ENCODE measurements at regions not wholly inside any gene's neighbourhood (a gene's known extent, or its start where the extent isn't known, plus 50 kb on each side); places are given as distances from the start of the nearest gene placed in this dataset.
A peak's percentile ranks its signal among the peaks of the same experiment; 100 is the strongest.

GRCh38 chr5:145389047-145389446 lies 446.1 kb downstream of the PRELID2 start:
- no peak for DNase-seq (ENCODE audit: extremely low read depth, low read depth)
- TF ChIP-seq, protein P1, sequence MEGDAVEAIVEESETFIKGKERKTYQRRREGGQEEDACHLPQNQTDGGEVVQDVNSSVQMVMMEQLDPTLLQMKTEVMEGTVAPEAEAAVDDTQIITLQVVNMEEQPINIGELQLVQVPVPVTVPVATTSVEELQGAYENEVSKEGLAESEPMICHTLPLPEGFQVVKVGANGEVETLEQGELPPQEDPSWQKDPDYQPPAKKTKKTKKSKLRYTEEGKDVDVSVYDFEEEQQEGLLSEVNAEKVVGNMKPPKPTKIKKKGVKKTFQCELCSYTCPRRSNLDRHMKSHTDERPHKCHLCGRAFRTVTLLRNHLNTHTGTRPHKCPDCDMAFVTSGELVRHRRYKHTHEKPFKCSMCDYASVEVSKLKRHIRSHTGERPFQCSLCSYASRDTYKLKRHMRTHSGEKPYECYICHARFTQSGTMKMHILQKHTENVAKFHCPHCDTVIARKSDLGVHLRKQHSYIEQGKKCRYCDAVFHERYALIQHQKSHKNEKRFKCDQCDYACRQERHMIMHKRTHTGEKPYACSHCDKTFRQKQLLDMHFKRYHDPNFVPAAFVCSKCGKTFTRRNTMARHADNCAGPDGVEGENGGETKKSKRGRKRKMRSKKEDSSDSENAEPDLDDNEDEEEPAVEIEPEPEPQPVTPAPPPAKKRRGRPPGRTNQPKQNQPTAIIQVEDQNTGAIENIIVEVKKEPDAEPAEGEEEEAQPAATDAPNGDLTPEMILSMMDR (IDR thresholded peaks at IDR 0.05; ENCODE audit: low read depth, low read length, missing control alignments): no peak
- H3K4me3 ChIP-seq (replicated peaks; ENCODE audit: low read depth, low read length): no peak overlapping the region

DNA sequence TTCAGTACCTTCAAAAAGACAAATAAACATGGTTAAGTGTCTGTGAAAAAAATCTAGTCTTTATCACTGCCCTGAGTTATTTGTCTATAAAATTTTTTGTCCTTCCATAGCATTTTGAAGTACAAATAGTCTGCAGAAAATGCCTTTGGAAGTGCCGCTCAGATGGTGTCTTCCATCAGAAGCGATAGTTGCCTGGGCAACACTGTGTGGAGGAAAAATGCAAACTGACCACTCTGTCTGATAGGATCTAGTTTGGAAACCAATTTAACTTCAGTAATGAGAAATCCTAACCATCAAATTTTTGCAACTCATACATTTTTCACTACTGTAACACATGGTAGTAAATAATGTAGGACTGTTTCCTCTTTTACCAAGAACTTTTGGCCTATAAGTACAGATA lies 449.9 kb downstream of the PRELID2 start:
- TF ChIP-seq, protein P1 (IDR thresholded peaks at IDR 0.05; ENCODE audit: low read depth, low read length, missing control alignments): no peak
- no peak overlapping the region for H3K4me3 ChIP-seq (replicated peaks; ENCODE audit: low read depth, low read length)
- DNase-seq (ENCODE audit: extremely low read depth, low read depth): no peak

GRCh38 chr5:145378226-145378625 lies 456.9 kb downstream of the PRELID2 start:
- TF ChIP-seq, protein P1 (IDR thresholded peaks at IDR 0.05; ENCODE audit: low read depth, low read length, missing control alignments): no peak
- no peak for DNase-seq (ENCODE audit: extremely low read depth, low read depth)
- H3K4me3 ChIP-seq (replicated peaks; ENCODE audit: low read depth, low read length): no peak overlapping the region

- TF ChIP-seq, protein P1 (IDR thresholded peaks at IDR 0.05; ENCODE audit: low read depth, low read length, missing control alignments): no peak
- no peak for DNase-seq (ENCODE audit: extremely low read depth, low read depth)
- no peak overlapping the region for H3K4me3 ChIP-seq (replicated peaks; ENCODE audit: low read depth, low read length)
Measured at GRCh38 chr5:145375521-145375920, 459.6 kb downstream of the PRELID2 start.

GRCh38 chr5:145365464-145365863 lies 469.7 kb downstream of the PRELID2 start:
- TF ChIP-seq, protein P1 (IDR thresholded peaks at IDR 0.05; ENCODE audit: low read depth, low read length, missing control alignments): no peak
- no peak overlapping the region for H3K4me3 ChIP-seq (replicated peaks; ENCODE audit: low read depth, low read length)
- DNase-seq (ENCODE audit: extremely low read depth, low read depth): no peak

- DNase-seq (ENCODE audit: extremely low read depth, low read depth): peak; percentile 16
- TF ChIP-seq, protein P1 (IDR thresholded peaks at IDR 0.05; ENCODE audit: low read depth, low read length, missing control alignments): no peak
- no peak overlapping the region for H3K4me3 ChIP-seq (replicated peaks; ENCODE audit: low read depth, low read length)
Measured at GRCh38 chr5:145362266-145362665, 472.9 kb downstream of the PRELID2 start.

DNA sequence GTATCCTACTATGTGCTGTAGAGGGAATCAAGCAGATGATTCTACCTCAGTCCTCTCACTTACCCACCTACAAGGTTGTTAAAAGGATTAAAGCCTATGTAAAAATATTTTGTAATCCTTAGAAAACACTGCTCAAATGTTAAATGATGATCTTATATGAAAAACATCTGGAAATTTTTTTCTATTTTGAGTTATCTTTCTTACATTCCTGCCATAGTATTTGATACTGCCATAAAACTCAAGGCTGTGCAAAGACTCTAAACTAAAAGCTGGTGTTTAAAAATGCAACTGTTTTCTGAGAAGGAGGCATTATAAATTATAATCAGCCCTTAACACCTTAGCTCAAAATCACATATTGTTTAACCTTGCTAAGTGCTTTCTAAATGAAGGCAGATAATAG lies 474.2 kb downstream of the PRELID2 start:
- no peak for DNase-seq (ENCODE audit: extremely low read depth, low read depth)
- TF ChIP-seq, protein P1 (IDR thresholded peaks at IDR 0.05; ENCODE audit: low read depth, low read length, missing control alignments): no peak
- H3K4me3 ChIP-seq (replicated peaks; ENCODE audit: low read depth, low read length): no peak overlapping the region

All from HFF-Myc (cell line).